Activated B cell treated with CpG ODN at 0.5 μM for 24 hours (primary cell): ENCODE measurements at regions not wholly inside any gene's neighbourhood (a gene's known extent, or its start where the extent isn't known, plus 50 kb on each side); places are given as distances from the start of the nearest gene placed in this dataset.

ENCODE experiments used
- ATAC-seq: fragments of 200-7000 bp; cut with Tn5 transposase; one replicate; pipeline ENCODE4 v1.10.0; 2021; ENCODE audit warnings: low read depth, mild to moderate bottlenecking, moderate library complexity
- CTCF ChIA-PET: fragments of 350-600 bp; sonication (Branson Sonifier 250); formaldehyde crosslinking; loops from one replicate; lab custom pipeline; 2021; ENCODE audit warnings: antibody characterized with exemption; lab: Charles Lee
- POLR2A ChIA-PET: fragments of 350-600 bp; sonication (Branson Sonifier 250); formaldehyde crosslinking; loops from one replicate; lab custom pipeline; 2021; ENCODE audit warnings: antibody characterized with exemption; lab: Charles Lee
- DNase-seq: peaks from one replicate; pipeline ENCODE4 v3.0.0; 2022
- H3K27ac Mint-ChIP-seq: one replicate; pipeline ENCODE4 v1.8.0; 2020; ENCODE audit warnings: mixed read lengths
- H3K27me3 Mint-ChIP-seq: one replicate; pipeline ENCODE4 v1.8.0; 2021; ENCODE audit warnings: mixed read lengths
- H3K36me3 Mint-ChIP-seq: one replicate; pipeline ENCODE4 v1.8.0; 2021; ENCODE audit warnings: low read depth, mixed read lengths
- H3K4me1 Mint-ChIP-seq: one replicate; pipeline ENCODE4 v1.8.0; 2021; ENCODE audit warnings: mixed read lengths
- H3K4me3 Mint-ChIP-seq: one replicate; pipeline ENCODE4 v1.8.0; 2020; ENCODE audit warnings: mild to moderate bottlenecking, mixed read lengths
- H3K9me3 Mint-ChIP-seq: one replicate; pipeline ENCODE4 v1.8.0; 2020; ENCODE audit warnings: mixed read lengths
- CTCF ChIP-seq: fragments of 200-600 bp; IDR thresholded peaks from one replicate; pipeline ENCODE4 v1.8.0; 2022; ENCODE audit warnings: antibody characterized with exemption, mild to moderate bottlenecking
- intact Hi-C: fragments of 100-400 bp; cut with micrococcal nuclease; formaldehyde crosslinking; loops from one replicate; pipeline ENCODE4 v1.15.1; 2024

GRCh38 chr17:22654447-22654846, 962.1 kb downstream of the KCNJ18 start:
- TF ChIP-seq CTCF, result no peak
- DNase-seq, result no peak
- POLR2A ChIA-PET, result no interaction called here
- Mint-ChIP-seq H3K27me3 (no peaks in the 10 kb centered on the region), H3K4me1 (no peaks in the 10 kb centered on the region), H3K36me3 (no peaks in the 10 kb centered on the region), H3K27ac (no peak overlapping the region), H3K4me3 (no peak overlapping the region), H3K9me3 (peaks cover 4% of the 10 kb centered on the region)
- intact Hi-C loops, result loop anchor here (10.0 kb wide), 1 partner anchor 60 kb away; no protein-coding TSS in a partner anchor
- CTCF ChIA-PET, result no interaction called here
- no peak for ATAC-seq

- Mint-ChIP-seq H3K27ac (no peak overlapping the region), H3K4me1 (no peaks in the 10 kb centered on the region), H3K9me3 (peaks cover 9% of the 10 kb centered on the region), H3K27me3 (no peaks in the 10 kb centered on the region), H3K36me3 (no peaks in the 10 kb centered on the region), H3K4me3 (no peak overlapping the region)
- POLR2A ChIA-PET, result no interaction called here
- intact Hi-C loops, result loop anchor here (10.0 kb wide), 1 partner anchor 55 kb away; no protein-coding TSS in a partner anchor
- DNase-seq (no peak), ATAC-seq (no peak)
- no peak for TF ChIP-seq CTCF
- CTCF ChIA-PET, result no interaction called here
Observed at GRCh38 chr17:22669721-22670120, 977.4 kb downstream of the KCNJ18 start.

- H3K27ac Mint-ChIP-seq, result no peak overlapping the region
- no peaks in the 10 kb centered on the region for H3K27me3 Mint-ChIP-seq
- DNase-seq (no peak), ATAC-seq (no peak)
- intact Hi-C loops, result loop anchor here (10.0 kb wide), 1 partner anchor 56 kb away; no protein-coding TSS in a partner anchor
- CTCF ChIA-PET, result no interaction called here
- POLR2A ChIA-PET, result no interaction called here
- no peaks in the 10 kb centered on the region for H3K36me3 Mint-ChIP-seq
- no peak for TF ChIP-seq CTCF
- H3K9me3 Mint-ChIP-seq, result peaks cover 13% of the 10 kb centered on the region
- no peaks in the 10 kb centered on the region for H3K4me1 Mint-ChIP-seq
- H3K4me3 Mint-ChIP-seq, result no peak overlapping the region
Observed at GRCh38 chr17:22671110-22671509, 978.8 kb downstream of the KCNJ18 start.

- CTCF ChIA-PET, result no interaction called here
- DNase-seq, result no peak
Observed at GRCh38 chr17:22692066-22692805, 999.9 kb downstream of the KCNJ18 start.

GRCh38 chr17:22692806-22693171, 1000.5 kb downstream of the KCNJ18 start:
- DNase-seq (no peak), ATAC-seq (no peak)
- POLR2A ChIA-PET, result no interaction called here
- no peaks in the 10 kb centered on the region for H3K27me3 Mint-ChIP-seq
- TF ChIP-seq CTCF, result no peak
- H3K36me3 Mint-ChIP-seq, result no peaks in the 10 kb centered on the region
- CTCF ChIA-PET, result no interaction called here
- no peaks in the 10 kb centered on the region for H3K4me1 Mint-ChIP-seq
- no peak overlapping the region for H3K27ac Mint-ChIP-seq
- intact Hi-C loops, result no loop called here
- H3K9me3 Mint-ChIP-seq, result peaks cover 15% of the 10 kb centered on the region
- no peak overlapping the region for H3K4me3 Mint-ChIP-seq

More at GRCh38 chr17:22692066-22692805, 999.9 kb downstream of the KCNJ18 start:
- intact Hi-C loops, result no loop called here
- POLR2A ChIA-PET, result no interaction called here
- Mint-ChIP-seq H3K27ac (no peak overlapping the region), H3K36me3 (no peaks in the 10 kb centered on the region), H3K4me1 (no peaks in the 10 kb centered on the region), H3K9me3 (peaks cover 14% of the 10 kb centered on the region), H3K27me3 (no peaks in the 10 kb centered on the region), H3K4me3 (no peak overlapping the region)
- ATAC-seq, result no peak
- TF ChIP-seq CTCF, result no peak
